Ectodermal cell (in vitro differentiated cells): ENCODE measurements at regions not wholly inside any gene's neighbourhood (a gene's known extent, or its start where the extent isn't known, plus 50 kb on each side); places are given as distances from the start of the nearest gene placed in this dataset.
"Not testable (repeated sequence)": the region's sequence is repeated elsewhere in the genome, so short reads cannot be mapped to it uniquely, and the experiment has no call there.

Experiments used
- H3K27ac ChIP-seq: 2 replicates; pipeline ENCODE4 v1.7.0; 2013; ENCODE audit warnings: mild to moderate bottlenecking, low read depth, low read length; ENCODE audit not compliant: insufficient read depth, poor library complexity, severe bottlenecking
- H3K27me3 ChIP-seq: 2 replicates; pipeline ENCODE4 v1.7.0; 2013; ENCODE audit warnings: mild to moderate bottlenecking, low read length; ENCODE audit not compliant: insufficient read depth, control insufficient read depth, poor library complexity, severe bottlenecking
- H3K36me3 ChIP-seq: one replicate; pipeline ENCODE4 v1.7.0; 2013; ENCODE audit warnings: low read length; ENCODE audit not compliant: control insufficient read depth, insufficient read depth
- H3K4me1 ChIP-seq: one replicate; pipeline ENCODE4 v1.7.0; 2013; ENCODE audit warnings: low read length; ENCODE audit not compliant: control insufficient read depth, insufficient read depth
- H3K4me3 ChIP-seq: 2 replicates; pipeline ENCODE4 v1.7.0; 2013; ENCODE audit warnings: low read depth, low read length, control low read depth; ENCODE audit not compliant: insufficient read depth
- H3K9me3 ChIP-seq: 2 replicates; pipeline ENCODE4 v1.7.0; 2013; ENCODE audit warnings: mild to moderate bottlenecking, low read length, moderate library complexity; ENCODE audit not compliant: control insufficient read depth
- WGBS, 2 experiments: methylation state at CpG; one replicate each; pipeline ENCODE4 v1.1.7; 2013; ENCODE audit warnings: missing lambda C conversion rate in 2 of 2; 5-methylcytosine and 5-hydroxymethylcytosine counted together

DNA sequence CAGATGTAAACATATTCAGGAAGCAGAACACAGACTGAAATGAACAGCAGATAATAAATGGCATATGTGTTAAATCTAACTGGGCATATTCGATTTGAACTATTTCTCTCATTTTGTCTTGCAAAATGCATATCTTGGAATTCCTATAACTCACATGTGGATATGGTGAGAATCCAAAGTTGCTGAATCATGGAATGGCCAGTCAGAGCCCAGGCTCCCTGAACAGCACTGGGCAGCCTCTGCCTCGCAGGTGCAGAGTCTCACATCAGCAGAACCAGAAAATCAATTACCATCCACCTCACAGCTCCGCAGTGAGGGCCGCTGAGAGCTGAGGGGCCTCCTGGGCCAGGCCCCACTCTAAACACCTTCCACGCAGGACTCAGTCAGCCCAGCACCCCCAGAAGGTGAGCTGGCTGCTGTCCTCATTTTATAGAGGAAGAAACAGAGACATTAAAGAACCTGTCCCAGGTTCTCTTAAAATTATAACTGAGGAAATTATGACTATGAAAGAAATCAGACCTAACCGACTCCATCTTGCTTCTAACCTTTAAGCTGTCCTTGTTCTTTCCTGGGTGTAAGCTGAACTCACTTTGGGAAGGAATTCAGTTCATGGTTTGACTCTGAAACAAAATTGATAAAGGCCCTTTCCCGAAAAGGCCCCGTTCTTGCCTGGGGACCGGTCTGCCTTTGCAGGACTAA lies 269.1 kb upstream of the SFSWAP start:
- Histone ChIP-seq H3K27ac (no peak overlapping the region), H3K4me3 (no peak overlapping the region), H3K27me3 (no peaks in the 10 kb centered on the region), H3K9me3 (no peaks in the 10 kb centered on the region), H3K4me1 (no peaks in the 10 kb centered on the region), H3K36me3 (no peaks in the 10 kb centered on the region)
- 67 to 70% methylated on average over 8 of the region's 9 CpGs for WGBS, 2 experiments

DNA sequence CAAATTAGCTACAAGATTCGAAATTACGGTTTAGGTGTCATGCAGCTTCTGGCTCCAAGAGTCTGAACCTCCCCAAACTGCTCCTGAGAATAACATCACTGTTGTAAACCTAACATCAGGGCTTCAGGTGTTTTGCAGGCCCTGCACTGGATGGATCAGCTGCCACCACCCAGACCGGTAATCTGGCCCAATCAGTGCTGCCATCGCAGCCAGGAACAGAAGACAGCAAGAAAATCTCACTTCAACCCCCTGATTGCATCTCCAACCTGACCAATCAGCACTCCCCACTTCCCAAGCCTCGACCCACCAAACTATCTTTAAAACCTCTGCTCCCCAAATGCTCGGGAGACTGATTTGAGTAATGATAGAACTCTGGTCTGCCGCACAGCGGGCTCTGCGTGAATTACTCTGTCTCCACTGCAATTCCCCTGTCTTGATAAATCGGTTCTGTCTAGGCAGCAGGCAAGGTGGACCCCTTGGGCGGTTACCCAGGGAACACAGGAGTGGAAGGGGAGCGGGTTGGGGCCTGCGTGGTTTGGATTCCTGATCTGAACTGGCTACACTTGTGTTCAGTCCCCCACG lies 268.5 kb upstream of the SFSWAP start:
- H3K4me3 ChIP-seq, result no peak overlapping the region
- no peaks in the 10 kb centered on the region for H3K9me3 ChIP-seq
- WGBS, 2 experiments, result 72 to 73% methylated on average over 14 of the region's 14 CpGs
- no peak overlapping the region for H3K27ac ChIP-seq
- H3K36me3 ChIP-seq, result no peaks in the 10 kb centered on the region
- H3K27me3 ChIP-seq, result no peaks in the 10 kb centered on the region
- H3K4me1 ChIP-seq, result no peaks in the 10 kb centered on the region

DNA sequence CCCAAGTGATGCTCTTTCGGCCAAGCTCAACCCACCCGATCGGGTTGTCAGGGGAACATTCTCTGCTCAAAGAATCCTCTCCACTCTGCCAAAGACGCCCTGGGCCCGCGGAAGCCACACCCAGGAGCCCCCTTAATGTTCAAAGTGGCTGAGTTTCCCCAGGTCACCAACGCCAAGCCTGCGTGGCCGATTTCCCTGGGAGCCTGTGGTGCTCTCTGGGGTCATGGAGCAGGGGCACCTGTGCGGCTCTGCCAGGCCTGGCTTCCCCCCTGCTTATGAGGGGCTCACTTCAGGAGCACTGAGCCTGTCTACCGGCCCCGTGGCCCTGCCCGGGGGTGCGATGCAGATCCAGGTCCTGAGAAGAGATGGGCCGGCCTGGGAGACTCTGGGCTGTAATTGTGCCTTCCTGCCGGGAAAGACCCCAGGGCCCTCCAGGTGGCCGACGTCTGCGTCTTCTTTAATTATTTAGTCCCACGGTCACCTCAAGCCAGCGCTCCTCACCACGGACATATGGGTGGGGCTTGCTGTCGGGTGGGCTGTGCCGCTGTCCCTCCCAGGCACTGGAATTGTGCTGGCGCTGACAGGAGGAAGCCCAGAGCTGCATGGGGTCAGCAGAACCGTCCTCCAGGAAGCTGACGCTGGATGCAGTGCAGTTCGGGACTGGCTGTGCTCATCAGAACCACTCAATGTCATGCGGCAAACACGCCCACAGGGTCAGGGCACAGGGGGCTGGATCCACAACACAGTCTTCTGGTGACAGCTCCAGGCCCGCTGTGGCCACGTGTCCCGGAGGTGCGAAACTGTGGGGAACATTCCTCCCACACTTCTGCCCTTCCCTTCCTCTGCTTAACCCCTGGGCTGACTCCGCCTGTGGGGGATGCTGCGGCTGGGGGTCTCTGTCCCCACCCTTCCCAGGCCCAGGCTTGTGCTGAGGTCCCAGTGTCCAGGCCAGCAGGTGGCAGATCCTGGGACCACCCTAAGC lies 267.6 kb upstream of the SFSWAP start:
- no peak overlapping the region for H3K27ac ChIP-seq
- H3K4me3 ChIP-seq, result no peak overlapping the region
- H3K27me3 ChIP-seq, result no peaks in the 10 kb centered on the region
- no peaks in the 10 kb centered on the region for H3K4me1 ChIP-seq
- 85% methylated on average over 36 of the region's 36 CpGs for WGBS, 2 experiments
- H3K36me3 ChIP-seq, result no peaks in the 10 kb centered on the region
- no peaks in the 10 kb centered on the region for H3K9me3 ChIP-seq

DNA sequence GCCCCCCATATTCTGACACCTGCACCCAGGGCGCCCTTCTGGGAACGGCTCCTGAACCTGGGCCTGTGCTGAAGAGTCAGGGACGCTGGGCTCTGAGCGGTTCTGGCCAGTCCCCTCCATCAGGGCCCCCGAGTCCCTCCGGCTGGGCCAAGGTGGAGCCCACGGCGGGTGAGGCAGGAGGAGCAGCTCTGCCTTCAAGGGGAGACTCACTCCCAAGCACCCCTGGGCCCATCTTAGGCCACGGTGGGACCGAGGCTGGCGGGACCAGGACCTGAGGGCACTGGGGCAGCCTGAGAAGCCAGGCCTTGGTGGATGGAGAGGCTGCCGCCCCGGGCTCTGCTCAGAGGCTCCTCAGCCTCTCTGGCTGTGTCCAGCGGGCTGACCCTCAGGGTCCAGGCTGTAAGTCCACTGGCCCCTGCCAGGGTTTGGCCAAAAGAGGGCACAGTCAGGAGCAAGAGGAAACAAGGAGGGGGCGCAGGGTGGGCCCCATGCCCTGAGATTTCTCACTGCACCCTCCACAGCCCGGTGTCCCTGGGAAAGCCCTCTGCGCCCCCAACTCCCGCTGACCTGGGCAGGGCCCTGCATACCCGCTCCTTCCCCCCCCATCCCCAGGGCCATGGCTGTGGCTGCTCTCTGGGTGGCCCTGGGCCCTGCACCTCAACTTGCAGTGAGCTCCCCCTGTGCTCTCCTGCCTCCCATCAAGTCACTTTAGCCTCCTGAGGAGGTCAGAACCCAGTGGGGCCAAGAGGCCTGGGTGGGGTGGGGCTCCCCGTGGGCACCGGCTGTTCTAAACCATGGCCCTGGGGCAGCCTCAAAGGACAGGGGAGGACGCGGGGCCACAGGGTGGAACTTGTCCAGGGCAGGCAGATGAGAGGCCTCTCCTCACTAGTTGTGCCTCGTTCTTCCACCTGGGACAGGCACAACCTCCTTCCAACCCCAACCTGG lies 266.4 kb upstream of the SFSWAP start:
- Histone ChIP-seq H3K4me3 (no peak overlapping the region), H3K9me3 (no peaks in the 10 kb centered on the region), H3K27me3 (no peaks in the 10 kb centered on the region), H3K4me1 (no peaks in the 10 kb centered on the region), H3K36me3 (no peaks in the 10 kb centered on the region), H3K27ac (no peak overlapping the region)
- 90 to 92% methylated on average over 24 of the region's 24 CpGs for WGBS, 2 experiments

DNA sequence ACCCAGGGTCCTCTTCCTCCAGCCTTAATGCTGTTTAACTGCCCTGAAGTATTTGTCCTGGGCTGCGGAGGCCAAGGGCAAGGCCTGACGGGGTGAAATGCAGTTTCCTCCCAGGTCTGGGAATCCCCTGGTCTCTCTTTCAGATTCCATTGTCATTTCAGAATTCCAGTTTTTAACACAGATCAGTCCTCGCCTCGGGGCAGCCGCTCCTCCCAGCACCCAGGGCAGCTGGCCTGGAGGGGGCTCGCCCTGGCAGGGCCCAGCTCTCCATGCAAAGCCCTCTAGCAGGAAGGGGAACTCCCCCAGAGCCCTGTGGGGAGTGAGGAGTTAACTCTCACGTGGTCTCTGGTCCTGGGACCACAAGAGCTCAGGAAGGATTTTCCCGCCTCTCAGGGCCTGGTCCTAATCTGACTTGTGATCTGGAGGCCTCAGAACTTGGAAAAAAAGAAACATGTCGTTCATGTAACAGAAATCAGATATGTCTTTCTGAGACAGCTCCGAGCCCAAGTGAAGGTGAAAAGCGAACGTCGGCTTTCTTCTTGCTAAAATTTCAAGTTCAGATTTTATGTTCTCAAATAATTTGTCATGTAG lies 265.6 kb upstream of the SFSWAP start:
- H3K9me3 ChIP-seq, result no peaks in the 10 kb centered on the region
- WGBS, 2 experiments, result 63 to 68% methylated on average over 13 of the region's 13 CpGs
- H3K27ac ChIP-seq, result no peak overlapping the region
- H3K4me1 ChIP-seq, result no peaks in the 10 kb centered on the region
- H3K27me3 ChIP-seq, result no peaks in the 10 kb centered on the region
- no peak overlapping the region for H3K4me3 ChIP-seq
- no peaks in the 10 kb centered on the region for H3K36me3 ChIP-seq

DNA sequence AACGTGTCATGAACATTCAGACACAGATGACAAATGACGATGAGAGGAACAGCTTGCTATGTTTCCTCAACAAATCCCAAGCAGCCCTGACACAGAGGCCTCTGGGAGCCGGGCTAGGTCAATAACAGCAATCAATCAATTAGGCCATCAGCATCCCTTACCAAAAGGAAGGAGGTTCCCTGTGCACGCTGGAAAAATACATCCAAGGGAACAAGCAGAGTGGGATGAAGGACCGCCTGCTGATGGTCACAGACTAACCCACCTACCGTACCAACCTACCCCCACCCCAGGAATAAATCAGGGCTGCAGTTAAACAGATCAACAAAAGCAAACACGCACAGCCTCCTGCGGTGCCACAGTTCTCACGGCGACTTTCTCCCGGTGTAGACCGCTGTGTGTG lies 265.1 kb upstream of the SFSWAP start:
- WGBS, 2 experiments, result 67 to 83% methylated on average over 12 of the region's 12 CpGs
- Histone ChIP-seq H3K4me3 (no peak overlapping the region), H3K27me3 (no peaks in the 10 kb centered on the region), H3K9me3 (no peaks in the 10 kb centered on the region), H3K4me1 (no peaks in the 10 kb centered on the region), H3K36me3 (no peaks in the 10 kb centered on the region), H3K27ac (no peak overlapping the region)

DNA sequence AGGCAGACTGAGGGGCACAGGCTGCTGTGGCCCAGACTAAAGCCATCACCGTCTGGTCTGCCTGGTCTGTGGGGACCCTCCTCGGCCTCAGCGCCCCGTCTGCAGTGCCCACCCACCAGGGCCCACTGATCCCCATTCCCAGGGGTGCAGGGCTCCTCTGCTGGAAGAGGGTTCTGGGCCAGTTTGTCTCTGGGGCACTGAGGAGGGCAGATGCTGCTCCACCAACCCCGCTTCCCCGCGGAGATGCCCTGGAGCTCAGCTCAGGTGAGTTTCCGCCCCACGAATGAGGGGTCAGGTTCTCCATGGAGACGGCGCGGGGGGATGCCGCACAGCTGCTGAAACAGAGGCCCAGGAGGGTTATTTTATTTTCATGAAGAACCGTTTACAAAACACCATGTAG lies 263.3 kb upstream of the SFSWAP start:
- not testable (repeated sequence) for H3K4me1 ChIP-seq, H3K27ac ChIP-seq, H3K27me3 ChIP-seq, H3K9me3 ChIP-seq, H3K4me3 ChIP-seq, H3K36me3 ChIP-seq
- 93 to 96% methylated on average over 14 of the region's 14 CpGs for WGBS, 2 experiments

DNA sequence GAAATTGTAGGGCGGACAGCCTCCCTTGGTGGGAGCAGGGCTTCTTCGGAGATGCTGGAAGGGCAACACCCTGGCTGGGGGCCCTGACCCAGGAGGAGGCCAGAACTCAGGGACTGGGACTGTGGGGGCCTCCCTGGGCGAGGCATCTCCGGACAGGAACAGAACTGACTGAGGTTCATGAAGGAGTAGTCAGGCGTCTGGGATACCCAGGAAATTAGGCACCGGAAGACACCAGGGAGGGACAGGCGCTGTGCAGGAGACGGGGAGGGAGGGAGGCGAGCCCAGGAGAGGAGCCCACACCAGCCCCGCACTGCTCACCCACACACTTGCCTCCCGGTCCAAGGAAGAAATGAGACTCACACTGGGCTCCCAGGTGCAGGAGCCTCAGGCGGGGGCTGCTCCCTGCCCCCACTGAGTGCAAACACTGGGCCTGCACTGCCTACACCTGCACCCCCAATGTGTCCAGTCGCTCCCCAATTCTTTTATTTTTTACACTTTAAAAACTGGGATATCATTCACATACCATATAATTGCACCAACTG lies 262.6 kb upstream of the SFSWAP start:
- Histone ChIP-seq H3K27me3 (no peaks in the 10 kb centered on the region), H3K4me1 (no peaks in the 10 kb centered on the region), H3K4me3 (no peak overlapping the region), H3K36me3 (no peaks in the 10 kb centered on the region), H3K27ac (no peak overlapping the region), H3K9me3 (no peaks in the 10 kb centered on the region)
- WGBS, 2 experiments, result 84 to 85% methylated on average over 13 of the region's 13 CpGs

DNA sequence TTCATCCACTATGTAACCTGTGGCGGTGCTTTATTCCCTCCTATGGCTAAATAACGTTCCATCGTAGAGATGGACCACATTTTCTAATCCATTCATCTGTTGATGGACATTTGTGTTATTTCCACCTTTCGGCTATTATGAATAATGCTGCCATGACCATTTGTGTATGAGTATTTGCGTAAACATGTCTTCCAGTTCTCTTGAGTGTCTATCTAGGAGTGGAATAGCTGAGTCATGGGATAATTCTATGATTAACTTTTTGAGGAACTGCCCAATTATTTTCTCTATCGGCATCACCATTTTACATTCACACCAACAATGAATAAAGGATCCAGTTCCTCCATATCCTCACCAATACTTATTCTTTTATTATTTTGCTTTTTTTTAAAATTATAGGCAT lies 261.9 kb upstream of the SFSWAP start:
- Histone ChIP-seq H3K27ac (no peak overlapping the region), H3K27me3 (no peaks in the 10 kb centered on the region), H3K36me3 (no peaks in the 10 kb centered on the region), H3K9me3 (no peaks in the 10 kb centered on the region), H3K4me3 (no peak overlapping the region), H3K4me1 (no peaks in the 10 kb centered on the region)
- WGBS, 2 experiments, result 90 to 99% methylated on average over 6 of the region's 6 CpGs
